Colonic mucosa (tissue), 4 donors: ENCODE measurements at regions not wholly inside any gene's neighbourhood (a gene's known extent, or its start where the extent isn't known, plus 50 kb on each side); places are given as distances from the start of the nearest gene placed in this dataset.

Source experiments
- DNase-seq: peaks from one replicate; pipeline ENCODE4 v3.0.0-alpha.2; 2020
- H3K27ac ChIP-seq: fragments of 200-600 bp; one replicate; pipeline ENCODE4 v1.8.0; 2021
- H3K27me3 ChIP-seq: fragments of 200-600 bp; one replicate; pipeline ENCODE4 v1.8.0; 2021
- H3K36me3 ChIP-seq: fragments of 200-600 bp; one replicate; pipeline ENCODE4 v1.8.0; 2021
- H3K4me1 ChIP-seq: fragments of 200-600 bp; one replicate; pipeline ENCODE4 v1.8.0; 2021; ENCODE audit warnings: mild to moderate bottlenecking
- H3K4me3 ChIP-seq: fragments of 200-600 bp; one replicate; pipeline ENCODE4 v1.8.0; 2021
- H3K9ac ChIP-seq, 2 donors: one replicate each; pipeline ENCODE4 v1.7.0; 2013; ENCODE audit warnings: control low read depth in 2 of 2, low read depth in 2 of 2, low read length in 2 of 2
- H3K9me3 ChIP-seq: fragments of 200-600 bp; one replicate; pipeline ENCODE4 v1.8.0; 2021
- CTCF ChIP-seq: fragments of 200-600 bp; IDR thresholded peaks from one replicate; pipeline ENCODE4 v1.8.0; 2022; ENCODE audit warnings: antibody characterized with exemption, mild to moderate bottlenecking
- intact Hi-C: fragments of 100-400 bp; cut with DNase I; formaldehyde crosslinking; loops from one replicate; pipeline ENCODE4 v1.14.1; 2022
- donor health status: healthy.
- donor health status: DM: no; HTN: no; CAD: no.
- donor health status: DM: no; HTN: no; CAD: no.

- DNase-seq: no peak
- no peak for TF ChIP-seq CTCF
- no peaks in the 10 kb centered on the region for H3K9me3 ChIP-seq
- H3K4me3 ChIP-seq: no peak overlapping the region
- H3K36me3 ChIP-seq: no peaks in the 10 kb centered on the region
- H3K9ac ChIP-seq: no peak overlapping the region
- no peak overlapping the region for H3K27ac ChIP-seq
- intact Hi-C loops: no loop called here
- H3K4me1 ChIP-seq: no peaks in the 10 kb centered on the region
- no peaks in the 10 kb centered on the region for H3K27me3 ChIP-seq
These were observed 309.8 kb upstream of the KIAA1217 start for GRCh38 chr10:23899166-23899565.

GRCh38 chr10:23910291-23910690 is 298.6 kb upstream of the KIAA1217 start:
- no peaks in the 10 kb centered on the region for H3K9me3 ChIP-seq
- no peak for DNase-seq
- H3K36me3 ChIP-seq: no peaks in the 10 kb centered on the region
- H3K9ac ChIP-seq: no peak overlapping the region
- no peaks in the 10 kb centered on the region for H3K27me3 ChIP-seq
- H3K4me3 ChIP-seq: no peak overlapping the region
- H3K4me1 ChIP-seq: no peaks in the 10 kb centered on the region
- intact Hi-C loops: no loop called here
- H3K27ac ChIP-seq: no peak overlapping the region
- TF ChIP-seq CTCF: no peak

- H3K36me3 ChIP-seq: no peaks in the 10 kb centered on the region
- no peaks in the 10 kb centered on the region for H3K4me1 ChIP-seq
- H3K9ac ChIP-seq: no peak overlapping the region
- H3K4me3 ChIP-seq: no peak overlapping the region
- H3K27me3 ChIP-seq: no peaks in the 10 kb centered on the region
- no peak for TF ChIP-seq CTCF
- no peaks in the 10 kb centered on the region for H3K9me3 ChIP-seq
- no peak for DNase-seq
- intact Hi-C loops: no loop called here
- no peak overlapping the region for H3K27ac ChIP-seq
These were observed 296.0 kb upstream of the KIAA1217 start for GRCh38 chr10:23912884-23913404.

GRCh38 chr10:23914641-23915040 is 294.3 kb upstream of the KIAA1217 start:
- no peak for DNase-seq
- Histone ChIP-seq H3K27ac (no peak overlapping the region), H3K27me3 (no peaks in the 10 kb centered on the region), H3K4me1 (no peaks in the 10 kb centered on the region), H3K9me3 (no peaks in the 10 kb centered on the region), H3K36me3 (no peaks in the 10 kb centered on the region), H3K9ac (no peak overlapping the region), H3K4me3 (no peak overlapping the region)
- no peak for TF ChIP-seq CTCF
- intact Hi-C loops: no loop called here

- Histone ChIP-seq H3K4me1 (no peaks in the 10 kb centered on the region), H3K36me3 (no peaks in the 10 kb centered on the region), H3K9ac (no peak overlapping the region), H3K9me3 (no peaks in the 10 kb centered on the region), H3K27ac (no peak overlapping the region), H3K27me3 (no peaks in the 10 kb centered on the region), H3K4me3 (no peak overlapping the region)
- DNase-seq: no peak
- intact Hi-C loops: no loop called here
- TF ChIP-seq CTCF: no peak
These were observed 291.6 kb upstream of the KIAA1217 start for GRCh38 chr10:23917251-23917840.
